ENCODE measurements at regions not wholly inside any gene's neighbourhood (a gene's known extent, or its start where the extent isn't known, plus 50 kb on each side); places are given as distances from the start of the nearest gene placed in this dataset.

- TF ChIP-seq CTCF (IDR thresholded peaks at IDR 0.05 in 4 of 5, conservative IDR thresholded peaks at IDR 0.05 in 1 of 5) (no peak), POLR2A (IDR thresholded peaks at IDR 0.05) (no peak)
Observed at GRCh38 chrX:22730542-22730941, 269.2 kb upstream of the DDX53 start.

Measured in gastrocnemius medialis (tissue), 4 donors.